Upper lobe of left lung (tissue), 4 donors: ENCODE measurements at regions not wholly inside any gene's neighbourhood (a gene's known extent, or its start where the extent isn't known, plus 50 kb on each side); places are given as distances from the start of the nearest gene placed in this dataset.

Source experiments
- CTCF ChIP-seq, 6 experiments: fragments of 450-650 bp in 4 of 6; fragments of 200-600 bp in 2 of 6; sonication (generic) in 2 of 6; IDR thresholded peaks; one replicate each; pipeline ENCODE4 v1.5.1; 2016 to 2019; ENCODE audit warnings: antibody characterized with exemption in 6 of 6
- POLR2A ChIP-seq, 4 donors: fragments of 450-650 bp; IDR thresholded peaks; one replicate each; pipeline ENCODE4 v1.5.1; 2016 to 2017; ENCODE audit warnings: antibody characterized with exemption in 4 of 4, mild to moderate bottlenecking in 2 of 4
- POLR2AphosphoS5 ChIP-seq, 2 donors: sonication (generic); formaldehyde crosslinking; IDR thresholded peaks; one replicate each; pipeline ENCODE4 v1.5.1; 2017; ENCODE audit warnings: antibody characterized with exemption in 2 of 2

- no peak for TF ChIP-seq CTCF (IDR thresholded peaks at IDR 0.05)
- TF ChIP-seq POLR2A (IDR thresholded peaks at IDR 0.05), result no peak
- no peak for TF ChIP-seq POLR2AphosphoS5 (IDR thresholded peaks at IDR 0.05)
Measured at GRCh38 chr6:26235302-26235670, 129.7 kb upstream of the BTN3A2 start.
